H1 (cell line): ENCODE measurements at regions not wholly inside any gene's neighbourhood (a gene's known extent, or its start where the extent isn't known, plus 50 kb on each side); places are given as distances from the start of the nearest gene placed in this dataset.

Experiments used
- CTCF ChIA-PET: fragments of 300-600 bp; sonication (Branson Sonifier 250); formaldehyde crosslinking; loops from one replicate; lab custom pipeline; 2021; ENCODE audit not compliant: partially characterized antibody; lab: Charles Lee
- POLR2A ChIA-PET: fragments of 300-600 bp; sonication (Branson Sonifier 250); formaldehyde crosslinking; loops from one replicate; lab custom pipeline; 2021; ENCODE audit warnings: inconsistent platforms; ENCODE audit not compliant: partially characterized antibody; lab: Charles Lee
- DNase-seq, 2 experiments: peaks; one replicate each; pipeline versions ENCODE4 v3.0.0 to v3.0.0-alpha.2; 2010 to 2022; ENCODE audit warnings: low spot score in 2 of 2, low read depth in 1 of 2, mixed read lengths in 1 of 2
- FAIRE-seq: peaks from 2 replicates; lab custom pipeline; 2011; peaks lifted over from hg19 to GRCh38; lab: Jason Lieb, UNC
- H2AFZ ChIP-seq: 2 replicates; pipeline ENCODE4 v1.8.1; 2012; ENCODE audit warnings: low read length, inconsistent platforms
- H2AK5ac ChIP-seq: 2 replicates; pipeline ENCODE4 v1.6.1; 2013; ENCODE audit warnings: low read depth, low read length
- H2BK120ac ChIP-seq: replicated peaks from 2 replicates; pipeline ENCODE3; 2013; ENCODE audit warnings: low read depth, low read length, inconsistent platforms
- H2BK12ac ChIP-seq: 2 replicates; pipeline ENCODE4 v1.6.1; 2013; ENCODE audit warnings: low read depth, low read length
- H2BK15ac ChIP-seq: 2 replicates; pipeline ENCODE4 v1.6.1; 2013; ENCODE audit warnings: low read length
- H2BK20ac ChIP-seq: 2 replicates; pipeline ENCODE4 v1.6.1; 2013; ENCODE audit warnings: low read length
- H2BK5ac ChIP-seq: 2 replicates; pipeline ENCODE4 v1.6.1; 2013; ENCODE audit warnings: low read depth, low read length
- H3K14ac ChIP-seq: 2 replicates; pipeline ENCODE4 v1.6.1; 2013; ENCODE audit warnings: inconsistent platforms; ENCODE audit not compliant: insufficient read length
- H3K18ac ChIP-seq: 2 replicates; pipeline ENCODE4 v1.6.1; 2013; ENCODE audit warnings: low read length; ENCODE audit errors: extremely low read depth
- H3K23ac ChIP-seq: 2 replicates; pipeline ENCODE4 v1.6.1; 2013; ENCODE audit warnings: inconsistent platforms; ENCODE audit not compliant: insufficient read length
- H3K23me2 ChIP-seq: 2 replicates; pipeline ENCODE4 v1.6.1; 2013; ENCODE audit warnings: low read depth, low read length
- H3K27ac ChIP-seq: 2 replicates; pipeline ENCODE4 v1.6.1; 2011; ENCODE audit warnings: low read depth, low read length, inconsistent platforms
- H3K27me3 ChIP-seq, 4 experiments: replicated peaks in 1 of 4; 1 replicate in 1 of 4; 2 replicates in 3 of 4; pipeline versions ENCODE4 v1.6.1 to v1.8.1; 2011 to 2013; ENCODE audit warnings: low read length in 3 of 4, mild to moderate bottlenecking in 3 of 4, inconsistent platforms in 2 of 4, mixed read lengths in 2 of 4, moderate library complexity in 1 of 4; ENCODE audit not compliant: control insufficient read depth in 3 of 4, insufficient read depth in 3 of 4; ENCODE audit errors: extremely low read depth in 1 of 4
- H3K36me3 ChIP-seq, 4 experiments: 2 replicates each; pipeline versions ENCODE4 v1.6.1 to v1.8.1; 2011 to 2013; ENCODE audit warnings: mild to moderate bottlenecking in 4 of 4, low read length in 3 of 4, moderate library complexity in 2 of 4, control low read depth in 1 of 4, inconsistent platforms in 1 of 4; ENCODE audit not compliant: insufficient read depth in 4 of 4, control insufficient read depth in 2 of 4
- H3K4ac ChIP-seq: replicated peaks from 2 replicates; pipeline ENCODE3; 2013; ENCODE audit warnings: low read length, low read depth, mixed read lengths, inconsistent platforms; ENCODE audit not compliant: insufficient read length
- H3K4me1 ChIP-seq, 4 experiments: replicated peaks in 1 of 4; 1 replicate in 1 of 4; 2 replicates in 3 of 4; pipeline versions ENCODE4 v1.6.1 to v1.8.1; 2011 to 2013; ENCODE audit warnings: low read length in 3 of 4, inconsistent platforms in 2 of 4, mixed read lengths in 1 of 4; ENCODE audit not compliant: insufficient read depth in 4 of 4, control insufficient read depth in 3 of 4
- H3K4me2 ChIP-seq, 2 experiments: 2 replicates each; pipeline versions ENCODE4 v1.6.1 to v1.8.1; 2011 to 2013; ENCODE audit warnings: low read depth in 2 of 2, low read length in 2 of 2, control low read depth in 1 of 2, inconsistent platforms in 1 of 2, mild to moderate bottlenecking in 1 of 2; ENCODE audit not compliant: insufficient read depth in 1 of 2
- H3K4me3 ChIP-seq, 4 experiments: fragments of 200-600, 300-600 bp in 1 of 4; sonication (generic), shearing (Covaris generic), sonication (Bioruptor Twin) in 1 of 4; 2 replicates each; pipeline versions ENCODE4 v1.5.1 to v1.8.1; 2011 to 2016; ENCODE audit warnings: low read length in 4 of 4, low read depth in 3 of 4, control low read depth in 2 of 4, inconsistent platforms in 2 of 4, mild to moderate bottlenecking in 2 of 4, mixed read lengths in 1 of 4, moderate library complexity in 1 of 4; ENCODE audit not compliant: insufficient read depth in 2 of 4; ENCODE audit errors: extremely low read depth in 1 of 4
- H3K56ac ChIP-seq: replicated peaks from 2 replicates; pipeline ENCODE3; 2013; ENCODE audit warnings: low read depth, mild to moderate bottlenecking, mixed read lengths, low read length, inconsistent platforms; ENCODE audit not compliant: insufficient read length
- H3K79me1 ChIP-seq: 2 replicates; pipeline ENCODE4 v1.6.1; 2013; ENCODE audit warnings: low read depth, low read length, control low read depth
- H3K79me2 ChIP-seq, 2 experiments: 2 replicates each; pipeline versions ENCODE4 v1.6.1 to v1.8.1; 2012 to 2013; ENCODE audit warnings: low read length in 2 of 2, mild to moderate bottlenecking in 2 of 2, inconsistent platforms in 1 of 2; ENCODE audit not compliant: insufficient read depth in 2 of 2, control insufficient read depth in 1 of 2
- H3K9ac ChIP-seq, 4 experiments: replicated peaks in 1 of 4; 1 replicate in 1 of 4; 2 replicates in 3 of 4; pipeline versions ENCODE4 v1.6.1 to v1.8.1; 2011 to 2013; ENCODE audit warnings: low read depth in 3 of 4, low read length in 3 of 4, control low read depth in 2 of 4, mild to moderate bottlenecking in 2 of 4, moderate library complexity in 2 of 4, inconsistent platforms in 1 of 4; ENCODE audit errors: extremely low read depth in 1 of 4
- H3K9me3 ChIP-seq, 2 experiments: 2 replicates each; pipeline versions ENCODE4 v1.6.1 to v1.8.1; 2012 to 2013; ENCODE audit warnings: mild to moderate bottlenecking in 2 of 2, moderate library complexity in 2 of 2, control low read depth in 1 of 2, inconsistent platforms in 1 of 2, low read depth in 1 of 2, low read length in 1 of 2, mixed read lengths in 1 of 2; ENCODE audit not compliant: insufficient read depth in 2 of 2
- H4K20me1 ChIP-seq, 2 experiments: replicated peaks in 1 of 2; 2 replicates each; pipeline versions ENCODE3 to v1.8.1; 2011 to 2013; ENCODE audit warnings: inconsistent platforms in 2 of 2, low read length in 2 of 2, mild to moderate bottlenecking in 1 of 2; ENCODE audit not compliant: insufficient read depth in 2 of 2, control insufficient read depth in 1 of 2
- H4K5ac ChIP-seq: 2 replicates; pipeline ENCODE4 v1.6.1; 2013; ENCODE audit warnings: low read length, low read depth, mixed read lengths, inconsistent platforms; ENCODE audit not compliant: insufficient read length
- H4K8ac ChIP-seq: 2 replicates; pipeline ENCODE4 v1.8.0; 2013; ENCODE audit warnings: mild to moderate bottlenecking, moderate library complexity, low read length, inconsistent platforms; ENCODE audit not compliant: insufficient read depth; ENCODE audit errors: extremely low read depth
- H4K91ac ChIP-seq: replicated peaks from 2 replicates; pipeline ENCODE3; 2013; ENCODE audit warnings: low read length, mixed read lengths, inconsistent platforms; ENCODE audit not compliant: insufficient read length
- BACH1 ChIP-seq: IDR thresholded peaks from 2 replicates; pipeline ENCODE4 v1.6.1; 2012; ENCODE audit warnings: low read length, improper control_type of control experiment
- CBX5 ChIP-seq: fragments of 300-800, 300-1000 bp; sonication (generic); IDR thresholded peaks from 2 replicates; pipeline ENCODE4 v1.7.1; 2016; ENCODE audit warnings: antibody characterized with exemption, low read length, low read depth
- CREB1 ChIP-seq: IDR thresholded peaks from 2 replicates; pipeline ENCODE4 v1.6.1; 2012; ENCODE audit warnings: inconsistent platforms
- EGR1 ChIP-seq: IDR thresholded peaks from 2 replicates; pipeline ENCODE4 v1.6.1; 2011; ENCODE audit warnings: low read depth, low read length, borderline replicate concordance
- EZH2 ChIP-seq: fragments of 200-600 bp; sonication (generic); IDR thresholded peaks from 2 replicates; pipeline ENCODE4 v1.7.1; 2012; ENCODE audit warnings: low read depth, mild to moderate bottlenecking, moderate library complexity, low read length, inconsistent platforms; ENCODE audit not compliant: severe bottlenecking
- MAFK ChIP-seq: IDR thresholded peaks from 2 replicates; pipeline ENCODE4 v1.6.1; 2012; ENCODE audit warnings: low read depth, mild to moderate bottlenecking, improper control_type of control experiment, low read length
- PHF8 ChIP-seq: fragments of 200-600 bp; sonication (generic); conservative IDR thresholded peaks from 2 replicates; pipeline ENCODE4 v1.7.1; 2012; ENCODE audit warnings: low read depth, mild to moderate bottlenecking, inconsistent platforms, low read length, moderate library complexity
- POLR2A ChIP-seq, 2 experiments: IDR thresholded peaks; 1 replicate in 1 of 2; 2 replicates in 1 of 2; pipeline ENCODE4 v1.6.1; 2011; ENCODE audit warnings: low read depth in 2 of 2, low read length in 2 of 2, mild to moderate bottlenecking in 2 of 2; ENCODE audit errors: control extremely low read depth in 1 of 2
- POU5F1 ChIP-seq: IDR thresholded peaks from 2 replicates; pipeline ENCODE4 v1.6.1; 2011; ENCODE audit warnings: low read depth, mild to moderate bottlenecking, low read length, moderate library complexity
- RNF2 ChIP-seq: fragments of 200-900, 300-1000 bp; sonication (generic); IDR thresholded peaks from 2 replicates; pipeline ENCODE4 v1.7.1; 2016; ENCODE audit warnings: borderline replicate concordance, low read depth, mild to moderate bottlenecking, antibody characterized with exemption, low read length; ENCODE audit not compliant: poor library complexity, severe bottlenecking; ENCODE audit errors: missing control alignments
- SAP30 ChIP-seq: fragments of 300-600 bp; sonication (generic); IDR thresholded peaks from 2 replicates; pipeline ENCODE4 v1.7.1; 2012; ENCODE audit warnings: low read length, moderate library complexity, mild to moderate bottlenecking, inconsistent platforms; ENCODE audit not compliant: insufficient read depth, insufficient replicate concordance
- SP1 ChIP-seq: IDR thresholded peaks from 2 replicates; pipeline ENCODE4 v1.6.1; 2011; ENCODE audit warnings: low read depth, low read length
- SUZ12 ChIP-seq: fragments of 200-600 bp; sonication (generic); IDR thresholded peaks from 2 replicates; pipeline ENCODE4 v1.6.1; 2012; ENCODE audit warnings: mild to moderate bottlenecking, inconsistent platforms, low read length, moderate library complexity, mixed read lengths
- TAF7 ChIP-seq: optimal IDR thresholded peaks from 2 replicates; pipeline ENCODE3; 2011; ENCODE audit warnings: low read depth, mild to moderate bottlenecking, inconsistent platforms, low read length, moderate library complexity, borderline replicate concordance
- TCF12 ChIP-seq: IDR thresholded peaks from 2 replicates; pipeline ENCODE4 v1.6.1; 2011; ENCODE audit warnings: low read depth, mild to moderate bottlenecking, low read length
- ZNF274 ChIP-seq: IDR thresholded peaks from 2 replicates; pipeline ENCODE4 v1.7.0; 2012; ENCODE audit warnings: low read length, borderline replicate concordance; ENCODE audit errors: extremely low read depth
- WGBS, 2 experiments: shearing (Covaris generic) in 1 of 2; methylation state at CpG; one replicate each; pipeline versions ENCODE4 v1.1.6 to v1.1.7; 2013 to 2015; ENCODE audit warnings: low lambda C conversion rate in 2 of 2, mixed read lengths in 2 of 2, inconsistent platforms in 1 of 2, low coverage in 1 of 2, missing lambda C conversion rate in 1 of 2; ENCODE audit not compliant: insufficient replicate concordance in 2 of 2, insufficient coverage in 1 of 2, insufficient read length in 1 of 2; ENCODE audit errors: extremely low coverage in 1 of 2, missing lambda C conversion rate in 1 of 2; 5-methylcytosine and 5-hydroxymethylcytosine counted together

DNA sequence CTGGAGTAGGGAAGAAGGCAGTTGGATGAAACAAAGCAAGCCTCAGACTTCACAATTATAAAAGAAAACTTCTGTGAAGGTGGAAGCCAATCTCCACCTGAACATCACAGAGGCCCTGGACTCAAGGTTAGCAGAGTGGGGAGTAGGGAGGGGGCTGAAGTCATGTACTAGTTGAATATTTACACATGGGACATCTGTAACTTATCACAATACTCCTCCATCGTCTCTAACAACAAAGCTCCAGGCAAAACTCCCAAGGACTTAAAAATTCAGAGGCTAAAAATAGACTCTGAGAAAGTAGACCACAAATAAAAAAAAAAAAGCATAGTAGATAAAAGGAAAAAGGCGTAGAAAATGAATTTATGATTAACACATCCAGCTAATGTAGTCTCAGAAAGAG lies 326.3 kb upstream of the PKN2 start:
- Histone ChIP-seq H4K20me1 (no peaks in the 10 kb centered on the region), H3K79me1 (no peaks in the 10 kb centered on the region), H2BK120ac (no peak overlapping the region), H4K8ac (no peak overlapping the region), H3K4me3 (no peak overlapping the region), H3K27ac (no peak overlapping the region), H3K23me2 (no peaks in the 10 kb centered on the region), H3K36me3 (no peaks in the 10 kb centered on the region), H2AFZ (no peak overlapping the region), H3K27me3 (no peaks in the 10 kb centered on the region), H2BK20ac (no peak overlapping the region), H2AK5ac (no peak overlapping the region), H3K56ac (no peak overlapping the region), H3K9me3 (no peaks in the 10 kb centered on the region), H3K4me2 (no peak overlapping the region), H3K4ac (no peak overlapping the region), H3K4me1 (no peaks in the 10 kb centered on the region), H2BK12ac (no peak overlapping the region), H3K79me2 (no peaks in the 10 kb centered on the region), H4K5ac (no peak overlapping the region), H3K18ac (no peak overlapping the region), H4K91ac (no peak overlapping the region), H2BK5ac (no peak overlapping the region), H2BK15ac (no peak overlapping the region), H3K14ac (no peak overlapping the region), H3K23ac (no peak overlapping the region), H3K9ac (no peak overlapping the region)
- FAIRE-seq: no peak
- POLR2A ChIA-PET: no interaction called here
- WGBS, 2 experiments: 94% methylated on average over 2 of the region's 2 CpGs; no CpG with 5 or more reads in 1 of the 2 experiments
- CTCF ChIA-PET: interaction anchor here (0.6 to 0.7 kb wide), 2 partner anchors 121 to 1641 kb away, joined by 4 read pairs; no protein-coding TSS in a partner anchor
- DNase-seq: no peak
- TF ChIP-seq BACH1 (no peak), PHF8 (no peak), CREB1 (no peak), SAP30 (no peak), MAFK (no peak), POU5F1 (no peak), CBX5 (no peak), EZH2 (no peak), SP1 (no peak), POLR2A (IDR thresholded peaks at IDR 0.05; ENCODE audit: control extremely low read depth in 1 of 2, low read depth in 2 of 2, low read length in 2 of 2) (no peak), EGR1 (no peak), SUZ12 (no peak), ZNF274 (no peak), RNF2 (no peak), TCF12 (no peak), TAF7 (no peak)
